SK-N-SH (cell line): ENCODE measurements at regions not wholly inside any gene's neighbourhood (a gene's known extent, or its start where the extent isn't known, plus 50 kb on each side); places are given as distances from the start of the nearest gene placed in this dataset.

Experiments used
- CTCF ChIA-PET: fragments of 300-600, 350-600 bp; formaldehyde crosslinking; extraction: SDS; loops from one replicate; lab custom pipeline; 2021; lab: Yijun Ruan, JAX
- POLR2A ChIA-PET: fragments of 350-600 bp; sonication (Branson Sonifier 250); formaldehyde crosslinking; extraction: SDS; loops from one replicate; lab custom pipeline; 2020; ENCODE audit warnings: antibody characterized with exemption, inconsistent platforms; lab: Yijun Ruan, JAX
- DNase-seq: peaks from one replicate; pipeline ENCODE4 v3.0.0; 2012
- H2AFZ ChIP-seq: fragments of 200-600 bp; sonication (generic); 2 replicates; pipeline ENCODE4 v1.8.1; 2016; ENCODE audit warnings: antibody characterized with exemption, mild to moderate bottlenecking, low read depth
- H3F3A ChIP-seq: fragments of 200-600 bp; sonication (generic); replicated peaks from 2 replicates; pipeline ENCODE3; 2016; ENCODE audit warnings: antibody characterized with exemption, mild to moderate bottlenecking; ENCODE audit not compliant: insufficient read depth
- H3K27ac ChIP-seq, 2 experiments: fragments of 200-500 bp in 1 of 2; fragments of 200-600 bp in 1 of 2; sonication (Bioruptor generic) in 1 of 2; sonication (generic), shearing (Covaris generic) in 1 of 2; 2 replicates each; pipeline versions ENCODE4 v1.5.1 to v1.6.1; 2014 to 2016; ENCODE audit warnings: low read depth in 2 of 2, inconsistent platforms in 1 of 2, low read length in 1 of 2, mild to moderate bottlenecking in 1 of 2, mixed read lengths in 1 of 2
- H3K27me3 ChIP-seq: fragments of 200-600 bp; sonication (generic), shearing (Covaris generic); 2 replicates; pipeline ENCODE4 v1.6.1; 2016; ENCODE audit warnings: mixed run types; ENCODE audit not compliant: insufficient read depth
- H3K36me3 ChIP-seq, 2 experiments: fragments of 200-500 bp in 1 of 2; fragments of 200-600 bp in 1 of 2; sonication (Bioruptor generic) in 1 of 2; sonication (generic) in 1 of 2; replicated peaks in 1 of 2; 2 replicates each; pipeline versions ENCODE3 to v1.5.1; 2014 to 2016; ENCODE audit warnings: low read length in 1 of 2, mild to moderate bottlenecking in 1 of 2; ENCODE audit not compliant: insufficient read depth in 2 of 2, control insufficient read depth in 1 of 2
- H3K4me1 ChIP-seq, 2 experiments: fragments of 200-500 bp in 1 of 2; fragments of 200-600 bp in 1 of 2; sonication (Bioruptor generic) in 1 of 2; sonication (generic), shearing (Covaris generic) in 1 of 2; 2 replicates each; pipeline versions ENCODE4 v1.5.1 to v1.6.1; 2014 to 2016; ENCODE audit warnings: low read depth in 1 of 2, low read length in 1 of 2, mixed run types in 1 of 2; ENCODE audit not compliant: insufficient read depth in 2 of 2, control insufficient read depth in 1 of 2
- H3K4me2 ChIP-seq: fragments of 200-600 bp; sonication (generic), shearing (Covaris generic); 2 replicates; pipeline ENCODE4 v1.6.1; 2017; ENCODE audit warnings: mixed run types
- H3K4me3 ChIP-seq, 2 experiments: fragments of 200-500 bp in 1 of 2; fragments of 200-600 bp in 1 of 2; sonication (Bioruptor generic) in 1 of 2; sonication (generic), shearing (Covaris generic) in 1 of 2; 2 replicates each; pipeline versions ENCODE4 v1.5.1 to v1.8.1; 2014 to 2016; ENCODE audit warnings: low read depth in 2 of 2, inconsistent platforms in 1 of 2, low read length in 1 of 2, mild to moderate bottlenecking in 1 of 2, mixed read lengths in 1 of 2, moderate library complexity in 1 of 2
- H3K79me2 ChIP-seq: fragments of 200-600 bp; sonication (generic); 2 replicates; pipeline ENCODE4 v1.8.1; 2017; ENCODE audit warnings: mild to moderate bottlenecking; ENCODE audit not compliant: insufficient read depth
- H3K9ac ChIP-seq: fragments of 200-600 bp; sonication (generic); 2 replicates; pipeline ENCODE4 v1.6.1; 2017; ENCODE audit warnings: mixed run types
- H3K9me2 ChIP-seq: fragments of 200-600 bp; sonication (generic); 2 replicates; pipeline ENCODE4 v1.6.1; 2017; ENCODE audit warnings: mixed run types
- H3K9me3 ChIP-seq: fragments of 200-600 bp; sonication (generic); 2 replicates; pipeline ENCODE4 v1.6.1; 2017; ENCODE audit warnings: mixed run types, mild to moderate bottlenecking, moderate library complexity
- H4K20me1 ChIP-seq: fragments of 200-600 bp; sonication (generic); 2 replicates; pipeline ENCODE4 v1.6.1; 2017; ENCODE audit warnings: mild to moderate bottlenecking, mixed run types; ENCODE audit not compliant: insufficient read depth
- CHD2 ChIP-seq: fragments of 150-350 bp; IDR thresholded peaks from 2 replicates; pipeline ENCODE4 v1.6.1; 2018; ENCODE audit warnings: low read length; ENCODE audit not compliant: partially characterized antibody
- ELF1 ChIP-seq: IDR thresholded peaks from 2 replicates; pipeline ENCODE4 v1.4.0; 2012
- EP300 ChIP-seq, 2 experiments: IDR thresholded peaks; 2 replicates each; pipeline versions ENCODE4 v1.4.0 to v1.6.1; 2012; ENCODE audit warnings: borderline replicate concordance in 1 of 2, low read depth in 1 of 2, low read length in 1 of 2
- EZH2phosphoT487 ChIP-seq: fragments of 200-600 bp; sonication (generic); IDR thresholded peaks from 2 replicates; pipeline ENCODE4 v1.6.1; 2017; ENCODE audit warnings: low read depth, mixed run types, mild to moderate bottlenecking, antibody characterized with exemption, moderate library complexity, borderline replicate concordance
- FOSL2 ChIP-seq: IDR thresholded peaks from 2 replicates; pipeline ENCODE4 v1.4.0; 2012; ENCODE audit warnings: low read depth, mild to moderate bottlenecking, moderate library complexity, borderline replicate concordance
- FOXJ3 ChIP-seq: sonication (generic); formaldehyde crosslinking; IDR thresholded peaks from 2 replicates; pipeline ENCODE4 v1.5.1; 2020; ENCODE audit warnings: mild to moderate bottlenecking, missing genetic modification reagents
- GABPA ChIP-seq: IDR thresholded peaks from 2 replicates; pipeline ENCODE4 v1.4.0; 2012; ENCODE audit warnings: low read depth, mild to moderate bottlenecking
- GATA2 ChIP-seq: sonication (generic); formaldehyde crosslinking; IDR thresholded peaks from 2 replicates; pipeline ENCODE4 v1.5.0; 2020; ENCODE audit warnings: mild to moderate bottlenecking, missing genetic modification reagents
- JUND ChIP-seq: IDR thresholded peaks from 2 replicates; pipeline ENCODE4 v1.4.0; 2012
- MEF2A ChIP-seq: IDR thresholded peaks from 2 replicates; pipeline ENCODE4 v1.4.0; 2012; ENCODE audit warnings: low read depth, borderline replicate concordance
- NFIC ChIP-seq: IDR thresholded peaks from 2 replicates; pipeline ENCODE4 v1.4.0; 2012; ENCODE audit warnings: borderline replicate concordance
- NRF1 ChIP-seq: IDR thresholded peaks from 2 replicates; pipeline ENCODE4 v1.6.1; 2012; ENCODE audit warnings: low read depth, mild to moderate bottlenecking, low read length
- POLR2AphosphoS5 ChIP-seq: IDR thresholded peaks from 2 replicates; pipeline ENCODE4 v1.6.1; 2012; ENCODE audit warnings: low read depth, low read length
- RAD21 ChIP-seq: IDR thresholded peaks from 2 replicates; pipeline ENCODE4 v1.6.1; 2012; ENCODE audit warnings: mild to moderate bottlenecking, low read length
- RCOR1 ChIP-seq: fragments of 150-350 bp; IDR thresholded peaks from 2 replicates; pipeline ENCODE4 v1.6.1; 2017; ENCODE audit warnings: antibody characterized with exemption, low read length
- REST ChIP-seq: IDR thresholded peaks from 2 replicates; pipeline ENCODE4 v1.6.1; 2012; ENCODE audit warnings: mild to moderate bottlenecking, low read depth, low read length, moderate library complexity
- RFX5 ChIP-seq: IDR thresholded peaks from 2 replicates; pipeline ENCODE4 v1.6.1; 2012; ENCODE audit warnings: mild to moderate bottlenecking, improper control_type of control experiment, low read length
- SMC3 ChIP-seq: IDR thresholded peaks from 2 replicates; pipeline ENCODE4 v1.6.1; 2012; ENCODE audit warnings: low read depth, low read length, improper control_type of control experiment
- TAF1 ChIP-seq: IDR thresholded peaks from 2 replicates; pipeline ENCODE4 v1.6.1; 2012; ENCODE audit warnings: low read depth, mild to moderate bottlenecking, low read length, moderate library complexity, borderline replicate concordance
- TEAD4 ChIP-seq: IDR thresholded peaks from 2 replicates; pipeline ENCODE4 v1.4.0; 2012; ENCODE audit warnings: mild to moderate bottlenecking, borderline replicate concordance; ENCODE audit not compliant: insufficient read depth
- YY1 ChIP-seq: IDR thresholded peaks from 2 replicates; pipeline ENCODE4 v1.4.0; 2012; ENCODE audit warnings: low read depth, mild to moderate bottlenecking
- WGBS: methylation state at CpG from one replicate; pipeline ENCODE4 v1.1.6; 2017; ENCODE audit warnings: low lambda C conversion rate; 5-methylcytosine and 5-hydroxymethylcytosine counted together
- TF ChIP-seq, protein P1 (sequence below): fragments of 150-350 bp; IDR thresholded peaks from 2 replicates; pipeline ENCODE4 v1.6.1; 2017; ENCODE audit warnings: antibody characterized with exemption, low read length, low read depth, borderline replicate concordance
- TF ChIP-seq, protein P2 (sequence below): IDR thresholded peaks from 2 replicates; pipeline ENCODE4; 2012

GRCh38 chr1:206419250-206419649, 51.0 kb upstream of the IKBKE start:
- peaks cover 31 to 35% of the 10 kb centered on the region in 2 experiments for H3K36me3 ChIP-seq
- no peak overlapping the region for H2AFZ ChIP-seq
- ChIA-PET CTCF (no interaction called here), POLR2A (no interaction called here)
- no peak for DNase-seq
- H3K27me3 ChIP-seq: no peaks in the 10 kb centered on the region
- no peaks in the 10 kb centered on the region for H3K9me3 ChIP-seq
- no peak overlapping the region for H3K4me3 ChIP-seq
- 0 out of 2 replicates have a peak overlapping the region, but pooled peaks have one; percentile 6 for H3K4me2 ChIP-seq
- H3K27ac ChIP-seq: peak overlapping the region in 1 of 2 experiments; percentile 56; a peak in 1 of 4 replicates
- H3F3A ChIP-seq: peaks cover 26% of the 10 kb centered on the region
- TF ChIP-seq EZH2phosphoT487 (no peak), RFX5 (no peak), RCOR1 (no peak), GATA2 (CRISPR knock-in tag) (no peak), GABPA (no peak), JUND (no peak), EP300 (IDR thresholded peaks at IDR 0.05; ENCODE audit: borderline replicate concordance in 1 of 2, low read depth in 1 of 2, low read length in 1 of 2) (no peak)
- peaks cover 16% of the 10 kb centered on the region for H4K20me1 ChIP-seq
- H3K4me1 ChIP-seq: peaks cover 7 to 32% of the 10 kb centered on the region in 2 experiments; a peak in 3 of 4 replicates
- H3K79me2 ChIP-seq: no peaks in the 10 kb centered on the region
- no peak overlapping the region for H3K9ac ChIP-seq
- 100% methylated on average over 2 of the region's 2 CpGs for WGBS
- H3K9me2 ChIP-seq: no peaks in the 10 kb centered on the region

DNA sequence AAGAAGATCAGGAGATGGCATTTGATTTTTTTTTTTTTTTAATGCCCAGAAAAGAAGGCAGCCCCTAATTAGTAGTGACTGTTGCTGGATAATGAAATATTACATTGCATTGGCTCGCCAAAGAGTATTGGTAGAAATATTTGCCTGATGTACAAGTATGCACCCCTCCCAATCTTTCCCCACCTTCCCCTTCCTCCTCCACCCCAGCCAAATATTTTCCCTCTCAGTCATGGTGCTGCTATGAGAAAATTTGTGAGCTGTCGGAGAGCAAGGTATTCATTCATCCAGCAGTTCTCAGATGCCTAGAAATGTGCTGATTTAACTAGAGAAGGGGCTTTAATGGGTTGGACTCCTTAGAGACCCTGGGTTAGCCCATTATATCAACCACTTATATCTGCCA, 50.5 kb upstream of the IKBKE start:
- POLR2A ChIA-PET: no interaction called here
- no peak overlapping the region for H3K9ac ChIP-seq
- WGBS: 56% methylated on average over 2 of the region's 2 CpGs
- TF ChIP-seq REST (no peak), FOSL2 (peak; percentile 44; the same call in 1 of the 2 replicates), POLR2AphosphoS5 (no peak), EP300 (IDR thresholded peaks at IDR 0.05; ENCODE audit: borderline replicate concordance in 1 of 2, low read depth in 1 of 2, low read length in 1 of 2) (peak in 1 of 2 experiments; percentile 51; a peak in 2 of 4 replicates), NRF1 (no peak), TAF1 (no peak), CHD2 (no peak), YY1 (no peak), EZH2phosphoT487 (no peak), MEF2A (no peak), ELF1 (no peak), RAD21 (no peak), GATA2 (CRISPR knock-in tag) (no peak), TEAD4 (peak; percentile 46; the same call in 1 of the 2 replicates), SMC3 (no peak), RFX5 (no peak), FOXJ3 (CRISPR knock-in tag) (no peak), RCOR1 (no peak), JUND (peak; percentile 54; the same call in 1 of the 2 replicates), NFIC (peak; percentile 65)
- TF ChIP-seq, protein P1, sequence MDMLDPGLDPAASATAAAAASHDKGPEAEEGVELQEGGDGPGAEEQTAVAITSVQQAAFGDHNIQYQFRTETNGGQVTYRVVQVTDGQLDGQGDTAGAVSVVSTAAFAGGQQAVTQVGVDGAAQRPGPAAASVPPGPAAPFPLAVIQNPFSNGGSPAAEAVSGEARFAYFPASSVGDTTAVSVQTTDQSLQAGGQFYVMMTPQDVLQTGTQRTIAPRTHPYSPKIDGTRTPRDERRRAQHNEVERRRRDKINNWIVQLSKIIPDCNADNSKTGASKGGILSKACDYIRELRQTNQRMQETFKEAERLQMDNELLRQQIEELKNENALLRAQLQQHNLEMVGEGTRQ: no peak
- TF ChIP-seq, protein P2, sequence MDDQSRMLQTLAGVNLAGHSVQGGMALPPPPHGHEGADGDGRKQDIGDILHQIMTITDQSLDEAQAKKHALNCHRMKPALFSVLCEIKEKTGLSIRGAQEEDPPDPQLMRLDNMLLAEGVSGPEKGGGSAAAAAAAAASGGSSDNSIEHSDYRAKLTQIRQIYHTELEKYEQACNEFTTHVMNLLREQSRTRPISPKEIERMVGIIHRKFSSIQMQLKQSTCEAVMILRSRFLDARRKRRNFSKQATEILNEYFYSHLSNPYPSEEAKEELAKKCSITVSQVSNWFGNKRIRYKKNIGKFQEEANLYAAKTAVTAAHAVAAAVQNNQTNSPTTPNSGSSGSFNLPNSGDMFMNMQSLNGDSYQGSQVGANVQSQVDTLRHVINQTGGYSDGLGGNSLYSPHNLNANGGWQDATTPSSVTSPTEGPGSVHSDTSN: peak; percentile 48

More for the DNA sequence above, 50.5 kb upstream of the IKBKE start:
- Histone ChIP-seq H3K36me3 (peaks cover 33 to 36% of the 10 kb centered on the region in 2 experiments), H4K20me1 (peaks cover 16% of the 10 kb centered on the region), H3K9me3 (no peaks in the 10 kb centered on the region), H3K79me2 (no peaks in the 10 kb centered on the region), H3K4me3 (no peak overlapping the region), H3K9me2 (no peaks in the 10 kb centered on the region), H3K4me1 (peaks cover 7 to 30% of the 10 kb centered on the region in 2 experiments; a peak in 3 of 4 replicates), H3K27me3 (no peaks in the 10 kb centered on the region), H2AFZ (no peak overlapping the region), H3K4me2 (0 out of 2 replicates have a peak overlapping the region, but pooled peaks have one; percentile 6), H3F3A (peaks cover 26% of the 10 kb centered on the region), H3K27ac (peak overlapping the region in 1 of 2 experiments; percentile 62; a peak in 1 of 4 replicates)
- no peak for DNase-seq
- CTCF ChIA-PET: interaction anchor here (1.3 kb wide), 1 partner anchor 70 kb away, joined by 4 read pairs; no protein-coding TSS in a partner anchor
